GM19463 (cell line): ENCODE measurements at regions not wholly inside any gene's neighbourhood (a gene's known extent, or its start where the extent isn't known, plus 50 kb on each side); places are given as distances from the start of the nearest gene placed in this dataset.
"Not testable (repeated sequence)": the region's sequence is repeated elsewhere in the genome, so short reads cannot be mapped to it uniquely, and the experiment has no call there.

ENCODE experiments used
- ATAC-seq: cut with Tn5 transposase; IDR thresholded peaks from one replicate; pipeline ENCODE4 v1.9.1; 2021; ENCODE audit warnings: mild to moderate bottlenecking, moderate library complexity; ENCODE audit not compliant: unreplicated experiment

GRCh38 chr6:121544691-121545090, 109.2 kb downstream of the GJA1 start:
- no peak for ATAC-seq

DNA sequence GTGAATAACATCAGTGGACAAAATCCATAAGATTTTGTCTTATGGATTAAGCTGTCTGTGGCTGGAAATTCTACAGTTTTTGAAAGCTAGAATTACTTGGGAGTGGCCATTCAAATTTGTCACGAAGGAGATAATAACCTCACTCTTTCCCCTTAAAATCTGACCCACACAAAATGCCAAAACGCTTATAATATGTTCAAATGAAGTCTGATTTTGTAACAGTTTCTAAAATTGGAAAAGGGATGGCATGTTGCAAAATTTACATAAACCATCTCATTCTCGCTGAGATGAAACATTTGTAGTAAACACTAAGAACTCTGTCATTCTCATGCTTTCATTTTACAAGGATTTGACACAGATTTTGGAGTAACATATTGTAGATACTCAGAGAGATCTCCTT, 112.7 kb downstream of the GJA1 start:
- ATAC-seq = no peak

DNA sequence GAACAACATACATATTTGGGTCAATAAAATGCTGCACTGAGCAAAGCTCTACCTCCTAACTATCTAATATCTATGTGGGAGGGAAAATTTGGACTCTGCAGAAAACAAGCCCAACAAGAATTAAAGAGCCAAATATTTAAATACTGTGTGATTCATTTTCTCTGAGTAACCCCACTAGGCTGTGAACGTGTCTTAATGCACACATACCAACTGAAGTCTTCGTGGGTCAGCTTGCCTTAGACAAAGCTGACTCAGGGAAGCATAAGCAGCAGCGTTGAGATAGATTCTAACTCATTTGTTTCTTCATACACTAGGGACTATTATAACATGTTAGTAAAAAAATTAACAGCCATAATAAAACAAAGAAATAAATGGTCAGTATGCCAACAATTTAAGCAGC, 114.3 kb downstream of the GJA1 start:
- no peak for ATAC-seq

DNA sequence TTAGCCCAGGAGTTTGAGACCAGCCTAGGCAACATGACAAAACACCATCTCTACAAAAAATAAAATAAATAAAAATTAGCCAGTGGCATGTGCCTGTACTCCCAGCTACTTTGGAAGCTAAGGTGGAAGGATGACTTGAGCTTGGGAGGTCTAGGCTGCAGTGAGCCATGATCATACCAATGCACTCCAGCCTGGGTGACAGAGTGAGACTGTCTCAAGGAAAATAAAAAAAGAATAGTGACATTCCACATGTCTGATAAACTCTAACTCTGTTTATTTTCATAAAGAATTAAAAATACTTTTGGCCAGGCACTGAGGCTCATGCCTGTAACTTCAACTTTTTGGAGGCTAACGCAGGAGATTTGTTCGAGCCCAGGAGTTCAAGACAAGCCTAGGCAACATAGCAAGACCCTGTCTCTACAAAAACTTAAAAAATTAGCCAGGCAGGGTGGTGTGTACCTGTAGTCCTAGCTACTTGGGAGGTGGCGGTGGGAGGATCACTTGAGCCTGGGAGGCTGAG, 115.1 kb downstream of the GJA1 start:
- ATAC-seq = no peak

DNA sequence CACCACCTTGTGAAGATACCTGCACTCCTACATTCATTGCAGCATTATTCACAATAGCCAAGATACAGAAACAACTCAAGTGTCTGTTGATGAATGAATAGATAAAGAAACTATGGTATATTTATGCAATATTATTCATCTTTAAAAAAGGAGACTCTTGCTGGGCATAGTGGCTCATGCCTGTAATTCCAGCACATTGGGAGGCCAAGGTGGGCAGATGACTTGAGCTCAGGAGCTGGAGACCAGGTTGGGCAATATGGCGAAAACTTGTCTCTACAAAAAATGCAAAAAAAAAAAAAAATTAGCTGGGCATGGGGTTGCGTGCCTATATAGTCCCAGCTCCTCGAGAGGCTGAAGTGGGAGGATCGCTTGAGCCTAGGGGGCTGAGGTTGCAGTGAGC, 119.8 kb downstream of the GJA1 start:
- ATAC-seq = no peak

- not testable (repeated sequence) for ATAC-seq
These were observed 120.7 kb downstream of the GJA1 start for GRCh38 chr6:121556149-121556548.

DNA sequence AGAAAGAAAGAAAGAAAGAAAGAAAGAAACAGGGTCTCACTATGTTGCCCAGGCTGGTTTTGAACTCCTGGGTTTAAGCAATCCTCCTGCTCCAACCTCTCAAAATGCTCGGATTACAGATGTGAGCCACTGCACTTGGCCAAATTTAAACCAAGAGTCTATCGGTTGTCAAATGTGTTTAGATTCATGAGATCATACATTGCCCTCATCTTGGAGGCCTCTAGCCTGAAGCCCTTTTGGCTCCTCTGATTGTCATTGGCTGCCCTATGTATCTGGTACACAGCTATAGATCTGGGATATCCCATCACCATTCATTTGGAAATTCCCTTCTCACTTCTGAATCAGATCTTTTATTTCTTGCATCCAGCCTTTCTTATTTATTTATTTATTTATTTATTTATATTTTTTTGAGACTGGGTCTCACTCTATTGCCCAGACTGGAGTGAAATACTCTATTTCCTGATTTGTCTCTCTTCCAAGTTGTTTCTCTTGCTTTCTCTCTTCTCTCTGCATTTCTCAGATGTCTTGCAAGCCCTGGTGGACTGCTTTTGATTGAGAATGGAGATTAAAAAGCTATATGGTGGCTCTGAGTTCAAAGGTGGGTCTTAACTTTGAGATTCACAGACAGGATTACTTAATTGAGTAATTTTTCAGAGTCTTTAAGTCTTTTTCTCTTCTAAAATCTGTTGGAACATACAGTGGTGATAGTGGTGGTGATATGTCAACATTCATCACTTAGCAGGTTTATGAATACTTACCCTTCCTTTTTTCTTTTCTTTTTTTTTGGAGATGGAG, 121.9 kb downstream of the GJA1 start:
- ATAC-seq = no peak

DNA sequence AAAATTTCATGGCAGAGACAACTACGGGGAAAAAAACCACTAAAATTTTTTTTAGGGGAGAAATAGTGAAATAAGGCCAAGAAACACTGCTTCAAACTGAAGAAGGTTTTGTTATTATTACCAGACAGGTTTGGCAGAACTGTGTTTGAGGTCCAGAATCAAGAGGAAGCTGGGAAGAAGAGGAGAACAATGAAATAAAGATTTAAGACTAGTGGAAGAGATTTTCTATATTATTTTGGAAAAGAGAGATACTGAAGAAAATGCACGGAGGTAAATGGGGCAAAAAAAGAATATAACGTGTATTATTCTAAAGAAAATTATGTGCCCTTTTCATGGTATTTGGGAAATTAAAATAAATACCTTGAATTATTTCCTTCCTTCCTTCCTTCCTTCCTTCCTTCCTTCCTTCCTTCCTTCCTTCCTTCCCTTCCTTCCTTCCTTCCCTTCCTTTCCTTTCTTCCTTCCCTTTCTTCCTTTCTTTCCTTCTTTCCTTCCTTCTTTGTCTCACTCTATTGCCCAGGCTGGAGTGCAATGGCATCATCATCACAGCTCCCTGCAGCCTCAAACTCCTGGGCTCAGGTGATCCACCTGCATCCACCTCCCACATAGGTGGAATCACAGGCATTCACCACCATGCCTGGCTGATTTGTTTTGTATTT, 124.3 kb downstream of the GJA1 start:
- ATAC-seq = no peak

DNA sequence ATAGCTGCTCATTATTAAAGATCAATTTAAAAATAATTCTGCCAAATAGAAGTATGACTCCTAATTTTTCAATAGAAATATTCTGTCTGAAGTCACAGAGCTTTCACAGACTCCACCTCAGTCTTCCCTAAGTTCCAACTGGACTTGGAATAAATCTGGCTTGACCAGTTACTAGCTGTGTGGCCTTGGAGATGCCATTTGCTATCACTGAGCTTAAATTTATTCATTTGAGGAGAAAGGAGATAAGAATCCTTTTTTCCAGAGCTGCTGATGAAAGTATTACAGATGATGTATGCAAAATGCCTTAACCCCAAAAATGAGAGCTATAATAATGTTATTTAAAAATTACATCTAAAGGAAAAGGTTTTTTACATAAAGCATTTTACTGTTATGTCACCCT, 125.0 kb downstream of the GJA1 start:
- no peak for ATAC-seq

DNA sequence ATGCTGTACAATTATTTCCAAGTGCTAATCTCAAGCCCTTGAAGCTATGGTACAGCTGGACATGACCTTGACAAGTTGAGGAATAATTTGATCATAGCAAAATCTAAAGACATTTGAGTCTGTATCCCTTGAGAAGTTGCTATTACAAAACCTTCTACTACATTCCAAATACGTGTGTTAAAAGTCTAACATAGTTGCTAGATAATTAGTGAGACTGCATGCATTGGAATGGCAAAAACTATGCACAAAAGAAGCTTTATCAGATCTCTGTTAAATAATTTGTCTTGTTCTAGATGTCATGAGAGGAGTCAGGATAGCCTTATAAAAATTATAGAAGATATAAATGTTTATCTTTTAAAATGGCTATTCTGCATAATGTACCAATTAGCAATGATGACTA, 127.8 kb downstream of the GJA1 start:
- ATAC-seq = no peak

DNA sequence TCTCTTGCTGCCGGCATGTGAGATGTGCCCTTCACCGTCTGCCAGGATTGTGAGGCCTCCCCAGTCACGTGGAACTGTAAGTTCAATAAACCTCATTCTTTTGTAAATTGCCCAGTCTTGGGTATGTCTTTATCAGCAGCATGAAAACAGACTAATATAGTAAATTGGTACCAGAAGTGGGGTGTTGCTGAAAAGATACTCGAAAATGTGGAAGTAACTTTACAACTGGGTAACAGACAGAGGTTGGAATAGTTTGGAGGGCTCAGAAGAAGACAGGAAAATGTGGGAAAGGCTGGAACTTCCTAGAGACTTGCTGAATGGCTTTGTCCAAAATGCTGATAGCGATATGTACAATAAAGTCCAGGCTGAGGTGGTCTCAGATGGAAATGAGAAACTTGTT, 129.1 kb downstream of the GJA1 start:
- not testable (repeated sequence) for ATAC-seq

DNA sequence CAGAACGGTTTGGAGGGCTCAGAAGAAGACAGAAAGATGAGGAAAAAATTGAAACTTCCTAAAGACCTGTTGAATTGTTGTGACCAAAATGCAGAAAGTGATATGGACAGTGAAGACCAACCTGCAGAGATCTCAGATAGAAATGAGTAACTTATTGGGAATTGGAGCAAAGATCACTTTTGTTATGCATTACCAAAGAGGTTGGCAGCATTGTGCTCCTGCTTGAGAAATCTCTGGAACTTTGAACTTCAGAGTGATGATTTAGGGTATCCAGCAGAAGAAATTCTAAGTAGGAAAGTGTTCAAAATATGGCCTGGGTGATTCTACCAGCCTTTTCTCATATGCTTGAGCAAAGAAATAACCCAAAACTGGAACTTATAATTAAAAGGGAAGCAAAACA, 136.0 kb downstream of the GJA1 start:
- ATAC-seq = no peak

DNA sequence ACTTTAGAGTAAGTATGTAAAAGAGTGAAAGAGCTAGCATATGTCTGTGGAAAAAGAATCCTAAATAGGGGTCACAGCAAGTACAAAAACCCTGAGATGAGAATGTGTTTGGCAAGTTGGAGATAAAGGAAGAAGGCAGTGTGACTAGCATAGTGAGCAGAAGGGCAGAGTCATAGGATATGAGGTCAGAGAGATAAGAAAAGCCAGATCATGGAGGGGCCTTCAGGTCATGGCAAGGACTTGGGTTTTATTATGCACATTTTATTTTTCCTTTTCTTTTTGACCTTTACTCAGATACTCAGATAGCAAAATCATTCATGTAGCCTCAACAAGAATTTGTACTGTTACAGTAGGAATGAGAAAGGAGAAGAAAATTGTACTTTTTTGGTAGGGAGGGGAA, 138.0 kb downstream of the GJA1 start:
- ATAC-seq = no peak

DNA sequence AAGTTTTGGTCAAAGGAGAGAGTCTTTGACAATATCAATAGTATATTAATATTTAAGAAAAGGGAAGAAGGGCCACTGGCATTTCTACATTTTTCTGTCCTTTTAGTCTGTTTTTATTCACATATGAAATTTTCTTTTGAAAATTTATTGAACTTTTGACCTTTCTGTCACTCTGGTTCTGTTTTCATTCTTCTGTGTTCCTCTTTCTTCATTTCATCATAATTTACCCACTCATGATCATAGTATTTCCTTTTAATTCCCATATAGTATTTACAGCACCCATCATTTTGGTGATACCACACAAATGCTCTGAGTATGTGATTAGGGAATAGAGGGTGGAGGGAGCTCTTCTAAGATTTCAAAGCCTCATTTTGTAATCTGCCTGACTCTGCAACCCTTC, 142.8 kb downstream of the GJA1 start:
- no peak for ATAC-seq

DNA sequence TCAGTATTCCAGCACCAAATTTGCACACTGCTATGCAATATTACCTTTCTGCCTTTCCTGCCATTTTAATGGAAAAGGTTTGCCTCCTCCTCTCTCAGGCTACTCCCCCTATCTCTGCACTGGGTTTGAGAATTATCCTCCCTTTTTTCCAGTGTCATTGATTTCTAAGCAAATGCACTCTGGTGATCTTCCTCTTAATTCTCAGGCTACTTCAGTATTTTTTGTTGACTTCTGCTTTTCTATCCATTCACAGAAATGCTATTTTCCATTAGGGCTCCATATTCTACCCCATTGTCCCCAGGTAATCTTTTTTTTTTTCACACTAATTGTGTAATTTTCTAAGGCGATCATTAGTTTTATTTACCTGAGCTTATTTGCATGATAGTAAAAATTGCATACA, 144.0 kb downstream of the GJA1 start:
- no peak for ATAC-seq

DNA sequence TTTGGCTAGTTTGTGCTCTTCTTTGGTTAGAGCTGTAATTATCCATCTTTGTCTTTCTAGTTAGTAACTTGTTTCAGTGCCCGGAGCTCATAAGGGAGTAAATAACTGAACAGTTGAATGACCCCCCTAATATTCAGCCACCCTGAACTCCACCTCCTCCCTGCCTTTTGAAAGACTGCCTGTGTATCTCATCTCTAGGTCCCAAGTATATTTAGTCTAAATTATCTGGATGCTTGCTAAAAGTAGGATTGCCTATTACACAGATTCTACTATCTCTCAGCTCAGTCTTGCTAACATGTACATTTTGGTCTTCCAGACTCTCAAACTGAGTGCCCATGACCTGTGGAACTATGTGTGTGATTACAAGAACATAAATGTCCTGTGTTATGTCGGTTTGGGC, 145.9 kb downstream of the GJA1 start:
- no peak for ATAC-seq

- no peak for ATAC-seq
These were observed 146.8 kb downstream of the GJA1 start for GRCh38 chr6:121582262-121582661.

- no peak for ATAC-seq
These were observed 149.3 kb downstream of the GJA1 start for GRCh38 chr6:121584586-121585369.

GRCh38 chr6:121590438-121590837, 155.0 kb downstream of the GJA1 start:
- no peak for ATAC-seq

DNA sequence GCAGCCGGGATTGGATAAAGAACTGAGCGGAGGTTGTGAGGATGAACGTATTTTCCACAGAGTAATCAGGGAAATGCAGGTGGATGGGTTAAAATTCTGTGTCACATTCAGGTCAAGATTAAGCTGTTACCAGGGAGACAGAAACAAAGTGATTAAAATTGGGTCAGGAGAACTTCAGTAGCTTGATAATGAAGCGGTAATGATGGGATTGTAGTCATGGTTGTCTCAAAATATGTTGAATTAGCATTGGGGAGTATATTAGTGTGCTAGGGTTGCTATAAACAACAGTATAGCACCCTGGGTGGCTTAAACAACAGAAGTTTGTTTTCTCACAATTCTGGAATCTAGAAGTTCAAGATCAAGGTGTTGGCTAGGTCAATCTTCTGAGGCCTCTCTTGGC, 155.5 kb downstream of the GJA1 start:
- no peak for ATAC-seq

DNA sequence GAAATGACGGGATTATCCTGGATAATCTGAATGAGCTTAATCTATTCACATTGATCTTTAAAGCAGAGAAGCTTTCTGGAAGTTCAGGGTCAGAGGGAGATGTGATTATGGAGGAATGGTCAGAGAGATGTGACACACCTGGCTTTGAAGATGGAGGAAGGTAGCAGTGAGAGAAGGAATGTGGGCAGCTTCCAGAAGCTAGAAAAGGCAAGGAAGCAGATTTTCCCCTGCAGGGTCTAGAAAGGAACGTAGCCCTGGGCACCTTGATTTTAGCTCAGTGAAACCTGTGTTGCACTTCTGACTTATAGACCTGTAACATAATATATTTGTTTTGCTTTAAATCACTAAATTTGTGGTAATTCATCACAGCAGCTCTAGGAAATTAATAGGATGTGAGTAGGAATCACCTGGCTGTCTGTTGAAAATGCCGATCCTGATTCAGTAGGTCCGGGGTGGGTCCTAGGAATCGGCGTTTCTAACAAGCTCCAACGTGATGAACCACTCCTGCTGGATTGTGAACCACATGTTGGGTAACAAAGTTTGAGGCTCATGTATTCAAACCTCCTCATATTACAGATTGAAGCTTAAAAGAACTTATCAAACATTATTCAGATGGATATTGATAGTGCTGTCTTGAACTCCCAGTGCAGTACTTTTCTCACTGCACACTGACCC, 157.0 kb downstream of the GJA1 start:
- ATAC-seq = no peak
